Liver (tissue), 8 donors: ENCODE measurements at regions not wholly inside any gene's neighbourhood (a gene's known extent, or its start where the extent isn't known, plus 50 kb on each side); places are given as distances from the start of the nearest gene placed in this dataset.

Experiments
- DNase-seq: peaks from one replicate; pipeline ENCODE4 v3.0.0-alpha.2; 2017; ENCODE audit warnings: low spot score
- H3K27ac ChIP-seq, 2 donors: one replicate each; pipeline ENCODE4 v1.7.0; 2013; ENCODE audit warnings: inconsistent platforms in 2 of 2, low read length in 2 of 2, control low read depth in 1 of 2, low read depth in 1 of 2, mild to moderate bottlenecking in 1 of 2
- H3K27me3 ChIP-seq, 4 donors: one replicate each; pipeline versions ENCODE4 v1.6.1 to v1.7.0; 2013; ENCODE audit warnings: low read length in 3 of 4, inconsistent platforms in 1 of 4, mild to moderate bottlenecking in 1 of 4, moderate library complexity in 1 of 4; ENCODE audit not compliant: control insufficient read depth in 4 of 4, insufficient read depth in 4 of 4
- H3K36me3 ChIP-seq, 4 donors: one replicate each; pipeline versions ENCODE4 v1.6.1 to v1.7.0; 2013; ENCODE audit warnings: low read length in 3 of 4, mild to moderate bottlenecking in 3 of 4, low read depth in 1 of 4, moderate library complexity in 1 of 4; ENCODE audit not compliant: control insufficient read depth in 4 of 4, insufficient read depth in 3 of 4
- H3K4me1 ChIP-seq, 4 donors: one replicate each; pipeline versions ENCODE4 v1.6.1 to v1.7.0; 2013; ENCODE audit warnings: low read length in 3 of 4, mild to moderate bottlenecking in 3 of 4, moderate library complexity in 1 of 4; ENCODE audit not compliant: control insufficient read depth in 4 of 4, insufficient read depth in 4 of 4
- H3K4me3 ChIP-seq, 3 donors: one replicate each; pipeline versions ENCODE4 v1.6.1 to v1.7.0; 2013; ENCODE audit warnings: low read length in 3 of 3, control low read depth in 1 of 3, low read depth in 1 of 3, mild to moderate bottlenecking in 1 of 3
- H3K9ac ChIP-seq, 2 donors: one replicate each; pipeline ENCODE4 v1.7.0; 2013; ENCODE audit warnings: low read length in 2 of 2, mild to moderate bottlenecking in 2 of 2, moderate library complexity in 2 of 2, control low read depth in 1 of 2, low read depth in 1 of 2
- H3K9me3 ChIP-seq, 4 donors: one replicate each; pipeline versions ENCODE4 v1.6.1 to v1.7.0; 2013; ENCODE audit warnings: low read length in 3 of 4; ENCODE audit not compliant: control insufficient read depth in 4 of 4
- ATF3 ChIP-seq: IDR thresholded peaks from 2 replicates; pipeline ENCODE4 v1.6.1; 2016; ENCODE audit warnings: antibody characterized with exemption
- CTCF ChIP-seq: fragments of 150-350 bp; IDR thresholded peaks from 2 replicates; pipeline ENCODE4 v1.5.1; 2017; ENCODE audit warnings: improper control_type of control experiment, low read depth, low read length; ENCODE audit not compliant: missing input control
- EGR1 ChIP-seq, 2 donors: IDR thresholded peaks; 2 replicates each; pipeline ENCODE4 v1.6.1; 2016 to 2018; ENCODE audit warnings: antibody characterized with exemption in 2 of 2, low read depth in 2 of 2
- FOXA1 ChIP-seq: IDR thresholded peaks from 2 replicates; pipeline ENCODE4 v1.6.1; 2016; ENCODE audit warnings: antibody characterized with exemption
- FOXA2 ChIP-seq: IDR thresholded peaks from 2 replicates; pipeline ENCODE4 v1.6.1; 2016; ENCODE audit warnings: antibody characterized with exemption
- GABPA ChIP-seq, 2 donors: IDR thresholded peaks in 1 of 2; conservative IDR thresholded peaks in 1 of 2; 2 replicates each; pipeline ENCODE4 v1.6.1; 2016; ENCODE audit warnings: antibody characterized with exemption in 2 of 2, mild to moderate bottlenecking in 1 of 2, moderate library complexity in 1 of 2
- HNF4A ChIP-seq, 2 donors: conservative IDR thresholded peaks; 2 replicates each; pipeline ENCODE4 v1.6.1; 2016; ENCODE audit warnings: antibody characterized with exemption in 2 of 2, mild to moderate bottlenecking in 2 of 2
- HNF4G ChIP-seq: IDR thresholded peaks from 2 replicates; pipeline ENCODE4 v1.6.1; 2016; ENCODE audit warnings: antibody characterized with exemption
- JUND ChIP-seq, 2 donors: IDR thresholded peaks; 2 replicates each; pipeline ENCODE4 v1.6.1; 2016; ENCODE audit warnings: antibody characterized with exemption in 2 of 2
- MAX ChIP-seq: IDR thresholded peaks from 2 replicates; pipeline ENCODE4 v1.6.1; 2016; ENCODE audit warnings: antibody characterized with exemption
- NR2F2 ChIP-seq: IDR thresholded peaks from 2 replicates; pipeline ENCODE4 v1.6.1; 2016; ENCODE audit warnings: antibody characterized with exemption
- RAD21 ChIP-seq, 2 donors: IDR thresholded peaks; 2 replicates each; pipeline ENCODE4 v1.6.1; 2016; ENCODE audit warnings: antibody characterized with exemption in 2 of 2, mild to moderate bottlenecking in 2 of 2
- RXRA ChIP-seq, 2 donors: IDR thresholded peaks; 2 replicates each; pipeline ENCODE4 v1.6.1; 2017 to 2018; ENCODE audit warnings: antibody characterized with exemption in 2 of 2, mild to moderate bottlenecking in 1 of 2
- SP1 ChIP-seq: IDR thresholded peaks from 2 replicates; pipeline ENCODE4 v1.6.1; 2018; ENCODE audit warnings: antibody characterized with exemption, mild to moderate bottlenecking
- TAF1 ChIP-seq: conservative IDR thresholded peaks from 2 replicates; pipeline ENCODE4 v1.6.1; 2016; ENCODE audit warnings: antibody characterized with exemption, mild to moderate bottlenecking
- YY1 ChIP-seq: IDR thresholded peaks from 2 replicates; pipeline ENCODE4 v1.6.1; 2016; ENCODE audit warnings: antibody characterized with exemption, mild to moderate bottlenecking
- ZBTB33 ChIP-seq: IDR thresholded peaks from 2 replicates; pipeline ENCODE4 v1.6.1; 2016; ENCODE audit warnings: antibody characterized with exemption
- WGBS: extraction: QIAGEN DNeasy Blood & Tissue Kit; methylation state at CpG from one replicate; pipeline ENCODE4 v1.1.7; 2013; 5-methylcytosine and 5-hydroxymethylcytosine counted together
- TF ChIP-seq, protein P1 (sequence below): IDR thresholded peaks from 2 replicates; pipeline ENCODE4 v1.6.1; 2016; ENCODE audit warnings: antibody characterized with exemption, mild to moderate bottlenecking
- donor health status: healthy.
- donor health status: healthy.
- donor health status: healthy.
- donor health status: healthy.
- donor health status: healthy.

GRCh38 chr1:220371324-220371723 lies 99.1 kb upstream of the RAB3GAP2 start:
- H3K27me3 ChIP-seq: peaks cover 0 to 3% (median 0%) of the 10 kb centered on the region in 4 donors
- H3K4me3 ChIP-seq: no peak overlapping the region
- H3K9me3 ChIP-seq: peaks cover 0 to 2% (median 0%) of the 10 kb centered on the region in 4 donors
- DNase-seq: no peak
- no peaks in the 10 kb centered on the region for H3K36me3 ChIP-seq
- TF ChIP-seq HNF4G: no peak
- no peak for TF ChIP-seq JUND (IDR thresholded peaks at IDR 0.05)
- H3K4me1 ChIP-seq: no peaks in the 10 kb centered on the region
- 78% methylated on average over 4 of the region's 4 CpGs for WGBS
- no peak overlapping the region for H3K27ac ChIP-seq
- H3K9ac ChIP-seq: no peak overlapping the region

- Histone ChIP-seq H3K27me3 (peaks cover 0 to 3% (median 0%) of the 10 kb centered on the region in 4 donors), H3K27ac (no peak overlapping the region), H3K36me3 (no peaks in the 10 kb centered on the region), H3K4me1 (no peaks in the 10 kb centered on the region), H3K9me3 (peaks cover 0 to 3% (median 0%) of the 10 kb centered on the region in 4 donors), H3K9ac (no peak overlapping the region), H3K4me3 (no peak overlapping the region)
- DNase-seq: no peak
- TF ChIP-seq TAF1 (no peak), YY1 (no peak), FOXA2 (no peak), GABPA (IDR thresholded peaks at IDR 0.05 in 1 of 2, conservative IDR thresholded peaks at IDR 0.05 in 1 of 2) (no peak), FOXA1 (no peak), RXRA (IDR thresholded peaks at IDR 0.05) (no peak), SP1 (no peak), MAX (no peak), EGR1 (IDR thresholded peaks at IDR 0.05; ENCODE audit: low read depth in 2 of 2) (no peak), NR2F2 (no peak), JUND (IDR thresholded peaks at IDR 0.05) (no peak), HNF4G (no peak), ATF3 (no peak), HNF4A (conservative IDR thresholded peaks at IDR 0.05) (no peak), ZBTB33 (no peak), CTCF (no peak), RAD21 (IDR thresholded peaks at IDR 0.05) (no peak)
- TF ChIP-seq, protein P1, sequence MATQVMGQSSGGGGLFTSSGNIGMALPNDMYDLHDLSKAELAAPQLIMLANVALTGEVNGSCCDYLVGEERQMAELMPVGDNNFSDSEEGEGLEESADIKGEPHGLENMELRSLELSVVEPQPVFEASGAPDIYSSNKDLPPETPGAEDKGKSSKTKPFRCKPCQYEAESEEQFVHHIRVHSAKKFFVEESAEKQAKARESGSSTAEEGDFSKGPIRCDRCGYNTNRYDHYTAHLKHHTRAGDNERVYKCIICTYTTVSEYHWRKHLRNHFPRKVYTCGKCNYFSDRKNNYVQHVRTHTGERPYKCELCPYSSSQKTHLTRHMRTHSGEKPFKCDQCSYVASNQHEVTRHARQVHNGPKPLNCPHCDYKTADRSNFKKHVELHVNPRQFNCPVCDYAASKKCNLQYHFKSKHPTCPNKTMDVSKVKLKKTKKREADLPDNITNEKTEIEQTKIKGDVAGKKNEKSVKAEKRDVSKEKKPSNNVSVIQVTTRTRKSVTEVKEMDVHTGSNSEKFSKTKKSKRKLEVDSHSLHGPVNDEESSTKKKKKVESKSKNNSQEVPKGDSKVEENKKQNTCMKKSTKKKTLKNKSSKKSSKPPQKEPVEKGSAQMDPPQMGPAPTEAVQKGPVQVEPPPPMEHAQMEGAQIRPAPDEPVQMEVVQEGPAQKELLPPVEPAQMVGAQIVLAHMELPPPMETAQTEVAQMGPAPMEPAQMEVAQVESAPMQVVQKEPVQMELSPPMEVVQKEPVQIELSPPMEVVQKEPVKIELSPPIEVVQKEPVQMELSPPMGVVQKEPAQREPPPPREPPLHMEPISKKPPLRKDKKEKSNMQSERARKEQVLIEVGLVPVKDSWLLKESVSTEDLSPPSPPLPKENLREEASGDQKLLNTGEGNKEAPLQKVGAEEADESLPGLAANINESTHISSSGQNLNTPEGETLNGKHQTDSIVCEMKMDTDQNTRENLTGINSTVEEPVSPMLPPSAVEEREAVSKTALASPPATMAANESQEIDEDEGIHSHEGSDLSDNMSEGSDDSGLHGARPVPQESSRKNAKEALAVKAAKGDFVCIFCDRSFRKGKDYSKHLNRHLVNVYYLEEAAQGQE: no peak
- WGBS: 65% methylated on average over 5 of the region's 5 CpGs
Observed at GRCh38 chr1:220370041-220370700, 97.9 kb upstream of the RAB3GAP2 start.
